K562 (cell line): ENCODE measurements at regions not wholly inside any gene's neighbourhood (a gene's known extent, or its start where the extent isn't known, plus 50 kb on each side); places are given as distances from the start of the nearest gene placed in this dataset.

ENCODE experiments used
- POLR2A ChIP-seq: fragments of 450-650 bp; conservative IDR thresholded peaks from 2 replicates; pipeline ENCODE4 v1.6.1; 2016
- RFX5 ChIP-seq: IDR thresholded peaks from 2 replicates; pipeline ENCODE4 v1.6.1; 2011; ENCODE audit warnings: low read depth, mild to moderate bottlenecking, improper control_type of control experiment, low read length
- SMAD1 ChIP-seq: fragments of 150-350 bp; IDR thresholded peaks from 2 replicates; pipeline ENCODE4 v1.6.1; 2014; ENCODE audit warnings: low read length, low read depth; ENCODE audit not compliant: partially characterized antibody
- YY1 ChIP-seq, 3 experiments: IDR thresholded peaks; 2 replicates each; pipeline ENCODE4 v1.6.1; 2011; ENCODE audit warnings: low read length in 2 of 3, mild to moderate bottlenecking in 2 of 3, moderate library complexity in 2 of 3, borderline replicate concordance in 1 of 3, control low read depth in 1 of 3, low read depth in 1 of 3; ENCODE audit not compliant: insufficient read depth in 3 of 3, insufficient replicate concordance in 2 of 3, control insufficient read depth in 1 of 3, insufficient read length in 1 of 3; ENCODE audit errors: extremely low read depth in 1 of 3
- ZNF274 ChIP-seq: IDR thresholded peaks from 2 replicates; pipeline ENCODE4 v1.6.1; 2011; ENCODE audit warnings: low read depth, mild to moderate bottlenecking, low read length, moderate library complexity, borderline replicate concordance

GRCh38 chr16:73530529-73530928 lies 482.6 kb upstream of the ZFHX3 start:
- no peak for TF ChIP-seq YY1 (IDR thresholded peaks at IDR 0.05; ENCODE audit: borderline replicate concordance in 1 of 3, control insufficient read depth in 1 of 3, extremely low read depth in 1 of 3, insufficient read depth in 3 of 3, insufficient read length in 1 of 3, insufficient replicate concordance in 2 of 3, low read depth in 1 of 3, low read length in 2 of 3)
- no peak for TF ChIP-seq RFX5
- TF ChIP-seq ZNF274, result no peak
- TF ChIP-seq SMAD1, result no peak
- TF ChIP-seq POLR2A, result no peak
